Left ventricle myocardium superior (tissue), 1 donor: ENCODE measurements at regions not wholly inside any gene's neighbourhood (a gene's known extent, or its start where the extent isn't known, plus 50 kb on each side); places are given as distances from the start of the nearest gene placed in this dataset.
A peak's percentile ranks its signal among the peaks of the same experiment; 100 is the strongest.
"Not testable (repeated sequence)": the region's sequence is repeated elsewhere in the genome, so short reads cannot be mapped to it uniquely, and the experiment has no call there.

Source experiments
- ATAC-seq: fragments of 200-7000 bp; cut with Tn5 transposase; one replicate; pipeline ENCODE4 v1.9.1; 2020; ENCODE audit warnings: mild to moderate bottlenecking, moderate library complexity
- DNase-seq: peaks from one replicate; pipeline ENCODE4 v3.0.0-alpha.2; 2020
- intact Hi-C: fragments of 100-400 bp; cut with micrococcal nuclease; formaldehyde crosslinking; loops from one replicate; pipeline ENCODE4 v1.11.0; 2022
- donor health status: DM: no; HTN: yes; CAD: no; lungs with severe emphysema.

DNA sequence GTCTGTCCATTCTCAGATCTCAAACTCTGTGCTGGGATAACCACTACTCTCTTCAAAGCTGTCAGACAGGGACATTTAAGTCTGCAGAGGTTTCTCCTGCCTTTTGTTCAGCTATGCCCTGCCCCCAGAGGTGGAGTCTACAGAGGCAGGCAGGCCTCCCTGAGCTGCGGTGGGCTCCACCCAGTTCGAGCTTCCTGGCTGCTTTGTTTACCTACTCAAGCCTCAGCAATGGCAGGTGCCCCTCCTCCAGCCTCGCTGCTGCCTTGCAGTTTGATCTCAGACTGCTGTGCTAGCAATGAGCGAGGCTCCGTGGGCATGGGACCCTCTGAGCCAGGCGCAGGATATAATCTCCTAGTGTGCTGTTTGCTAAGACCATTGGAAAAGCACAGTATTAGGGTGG is 53.1 kb upstream of the HUNK start:
- ATAC-seq, DNase-seq, intact Hi-C loops: not testable (repeated sequence)

DNA sequence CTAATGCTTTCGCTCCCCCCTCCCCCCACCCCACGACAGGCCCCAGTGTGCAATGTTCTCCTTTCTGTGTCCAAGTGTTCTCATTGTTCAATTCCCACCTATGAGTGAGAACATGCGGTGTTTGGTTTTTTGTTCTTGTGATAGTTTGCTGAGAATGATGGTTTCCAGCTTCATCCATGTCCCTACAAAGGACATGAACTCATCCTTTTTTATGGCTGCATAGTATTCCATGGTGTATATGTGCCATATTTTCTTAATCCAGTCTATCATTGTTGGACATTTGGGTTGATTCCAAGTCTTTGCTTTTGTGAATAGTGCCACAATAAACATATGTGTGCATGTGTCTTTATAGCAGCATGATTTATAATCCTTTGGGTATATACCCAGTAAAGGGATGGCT is 58.5 kb upstream of the HUNK start:
- intact Hi-C loops, ATAC-seq, DNase-seq: not testable (repeated sequence)

DNA sequence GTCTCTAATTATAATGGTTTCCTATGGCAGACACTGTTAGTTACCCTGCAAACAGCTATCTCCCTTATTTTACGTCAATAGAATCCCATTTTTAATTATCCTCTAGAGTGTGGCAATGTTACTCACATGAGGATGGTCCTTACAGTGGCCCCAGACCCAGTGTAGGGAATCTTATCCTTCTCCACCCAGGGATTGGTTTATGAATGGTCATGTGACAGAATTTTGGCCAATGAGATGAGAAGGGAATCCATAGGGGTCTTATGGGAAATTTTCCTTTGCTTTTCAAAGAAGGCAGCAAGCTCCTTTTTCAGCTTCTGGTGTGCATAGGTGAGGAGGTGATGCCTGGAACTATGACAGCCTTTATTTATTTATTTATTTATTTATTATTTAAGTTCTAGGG is 59.0 kb upstream of the HUNK start:
- ATAC-seq = no peak
- intact Hi-C loops = no loop called here
- DNase-seq = no peak

DNA sequence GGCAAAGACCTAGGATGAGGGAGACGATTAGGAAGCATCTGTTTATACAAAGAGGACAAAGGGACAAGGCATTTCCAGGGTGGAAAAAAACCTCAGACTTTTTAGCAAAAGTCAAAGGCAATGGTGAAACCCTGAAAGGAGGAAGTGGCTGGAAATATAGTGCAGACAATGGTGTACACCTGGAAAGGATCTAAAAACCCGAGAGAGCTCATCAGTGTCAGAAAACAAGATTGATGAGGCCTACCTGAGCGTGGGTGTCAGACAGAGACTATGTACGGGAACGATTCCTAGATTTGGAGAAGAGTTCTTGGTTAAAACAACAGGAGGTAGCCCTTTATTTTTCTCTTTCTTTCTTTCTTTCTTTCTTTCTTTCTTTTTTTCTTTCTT is 68.8 kb upstream of the HUNK start:
- ATAC-seq = no peak
- intact Hi-C loops = no loop called here
- DNase-seq = no peak

DNA sequence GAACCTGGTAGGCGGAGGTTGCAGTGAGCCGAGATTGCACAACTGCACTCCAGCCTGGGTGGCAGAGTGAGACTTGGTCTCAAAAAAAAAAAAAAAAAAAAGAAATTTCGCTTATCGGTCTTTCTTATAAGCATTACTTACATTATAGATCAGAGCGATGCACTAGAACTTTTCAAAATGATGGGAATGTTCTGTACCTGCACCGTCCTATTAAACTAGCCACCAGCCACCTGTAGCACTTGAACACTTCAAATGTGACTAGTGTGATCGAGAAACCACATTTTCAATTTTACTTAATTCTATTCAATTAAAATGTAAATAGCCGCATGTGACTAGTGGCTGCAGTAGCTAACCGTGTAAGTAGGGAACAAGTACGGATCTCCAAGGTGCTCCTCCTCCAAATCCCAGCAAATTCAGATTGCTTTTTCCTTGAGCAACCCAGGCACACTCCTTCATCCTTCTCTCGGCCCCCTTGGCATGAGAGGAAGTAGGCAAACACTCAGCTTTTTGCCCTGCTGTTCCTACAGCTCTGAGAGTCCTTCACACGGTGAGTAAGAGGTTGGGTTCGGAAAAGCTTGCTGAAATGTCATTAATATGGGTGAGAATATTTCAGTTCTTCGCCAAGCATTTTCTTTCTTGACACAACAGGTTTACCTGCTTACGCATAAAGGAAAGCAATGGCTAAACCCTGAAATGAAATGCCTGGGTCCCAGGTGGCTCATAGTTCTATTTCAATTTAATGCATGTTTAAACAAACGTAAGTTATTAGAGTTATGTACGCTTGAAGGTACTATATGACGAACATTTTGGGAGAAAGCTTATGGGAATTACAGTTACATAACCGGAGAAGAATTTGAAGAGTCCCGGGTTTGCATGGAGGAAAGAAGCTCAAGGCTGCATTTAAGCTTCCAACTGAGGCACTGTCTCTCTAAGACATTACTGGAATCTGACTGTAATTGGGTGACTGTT is 69.5 kb upstream of the HUNK start:
- intact Hi-C loops = no loop called here
- ATAC-seq (no peak), DNase-seq (no peak)

DNA sequence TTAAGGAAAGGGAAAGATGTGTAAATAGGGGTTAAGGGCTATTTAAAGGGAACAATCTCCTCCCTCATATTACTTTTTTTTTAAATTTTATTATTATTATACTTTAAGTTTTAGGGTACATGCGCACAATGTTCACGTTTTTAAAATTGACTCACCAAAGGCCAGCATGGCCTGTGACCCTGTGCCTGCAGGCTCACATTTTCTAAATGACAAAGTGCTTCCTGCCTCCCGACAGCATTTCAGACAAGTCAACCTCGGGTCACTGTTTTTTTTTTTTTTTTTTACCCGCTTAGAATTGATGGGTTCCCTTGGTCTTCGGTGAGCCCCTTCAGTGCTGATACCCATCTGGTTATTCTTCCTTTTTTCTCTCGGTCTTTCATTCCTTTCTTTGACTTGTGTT is 70.4 kb upstream of the SCAF4 start:
- ATAC-seq = no peak
- DNase-seq = no peak
- intact Hi-C loops = no loop called here

DNA sequence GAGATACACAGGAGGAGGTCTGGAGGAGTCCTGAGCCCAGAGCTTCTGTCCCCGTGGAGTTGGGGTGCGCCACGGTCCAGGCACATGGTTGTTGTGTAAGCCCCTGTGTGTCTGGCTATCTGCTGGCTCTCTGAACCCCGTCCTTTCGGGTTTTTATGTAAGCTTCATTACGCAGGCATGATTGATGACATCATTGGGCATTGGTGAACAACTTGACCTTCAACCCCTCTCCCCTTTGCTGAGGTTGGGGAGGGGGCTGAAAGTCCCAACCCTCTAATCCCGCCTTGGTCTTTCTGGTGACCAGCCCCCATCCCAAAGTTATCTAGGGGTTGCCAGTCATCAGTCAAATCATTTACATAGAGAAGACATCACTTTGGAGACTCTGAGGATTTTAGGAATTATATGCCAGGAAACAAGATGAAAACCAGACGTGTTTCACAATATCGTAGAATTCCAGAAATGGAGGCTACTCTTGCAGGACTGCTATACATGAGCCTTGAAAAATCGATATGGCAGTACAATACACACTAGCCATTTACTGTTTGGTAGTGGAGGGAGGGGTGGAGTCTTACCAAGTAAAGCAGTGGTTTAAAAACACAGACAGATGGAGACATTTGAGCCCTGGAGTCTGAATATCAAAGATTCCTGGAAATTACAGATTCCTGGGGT is 69.8 kb upstream of the SCAF4 start:
- no peak for DNase-seq
- no peak for ATAC-seq
- intact Hi-C loops = no loop called here

DNA sequence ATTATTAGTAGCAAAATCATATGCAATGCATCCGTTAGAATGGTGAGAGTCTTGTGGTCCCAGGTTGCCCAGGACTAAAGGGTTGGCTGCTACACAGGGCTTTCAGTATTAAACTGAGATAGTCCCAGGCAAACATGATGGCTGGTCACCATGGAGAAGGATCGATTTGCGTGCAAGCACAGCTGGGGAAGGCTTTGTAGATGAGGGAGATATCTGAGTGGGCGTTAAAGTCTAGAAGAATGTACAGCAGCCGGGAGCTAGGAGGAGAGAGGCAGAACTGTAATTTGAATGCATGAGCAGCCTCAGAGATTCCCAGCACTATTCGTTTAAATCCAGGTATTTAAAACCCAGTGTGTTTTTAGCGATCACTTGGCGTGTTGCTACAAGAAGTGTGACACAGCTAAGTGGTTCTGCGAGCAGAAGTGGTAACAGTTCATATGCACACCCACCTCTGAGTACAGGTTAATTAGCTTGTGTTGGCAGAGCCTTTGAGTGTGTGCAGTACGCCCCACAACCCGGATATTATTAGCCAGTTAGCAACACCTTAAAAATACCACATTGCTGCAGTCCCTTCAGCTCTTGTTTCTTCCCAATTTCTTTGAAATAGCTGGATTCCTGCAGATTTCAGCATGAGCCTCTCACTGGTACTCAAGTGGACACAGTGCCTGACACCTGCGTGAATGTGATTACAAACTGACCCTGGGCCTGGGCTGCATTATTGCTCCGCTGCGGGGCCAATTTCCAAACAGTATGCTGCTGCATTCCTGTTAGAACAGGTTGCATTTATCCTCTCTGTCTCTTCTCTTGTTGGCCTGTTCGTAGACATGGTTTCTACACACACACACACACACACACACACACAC is 67.2 kb upstream of the SCAF4 start:
- intact Hi-C loops = no loop called here
- DNase-seq (no peak), ATAC-seq (no peak)

DNA sequence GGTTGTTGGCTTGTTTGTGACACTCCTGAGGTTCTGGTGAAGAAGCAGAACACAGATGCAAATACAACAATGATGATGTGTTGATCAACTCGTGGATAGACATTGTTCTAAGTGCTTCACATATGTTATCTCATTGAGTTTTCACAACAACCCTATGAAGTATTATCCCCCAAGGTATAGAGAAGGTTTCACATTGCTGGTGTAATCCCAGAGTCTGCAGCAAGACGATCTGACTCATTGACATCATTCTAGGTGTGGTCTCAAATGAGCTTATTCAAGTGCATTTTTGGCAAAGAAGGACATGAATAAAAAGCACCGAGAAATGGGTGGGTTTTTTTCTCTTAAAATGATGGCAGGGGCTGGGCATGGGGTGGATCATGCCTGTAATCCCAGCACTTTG is 64.1 kb upstream of the SCAF4 start:
- intact Hi-C loops = no loop called here
- no peak for DNase-seq
- ATAC-seq = no peak

DNA sequence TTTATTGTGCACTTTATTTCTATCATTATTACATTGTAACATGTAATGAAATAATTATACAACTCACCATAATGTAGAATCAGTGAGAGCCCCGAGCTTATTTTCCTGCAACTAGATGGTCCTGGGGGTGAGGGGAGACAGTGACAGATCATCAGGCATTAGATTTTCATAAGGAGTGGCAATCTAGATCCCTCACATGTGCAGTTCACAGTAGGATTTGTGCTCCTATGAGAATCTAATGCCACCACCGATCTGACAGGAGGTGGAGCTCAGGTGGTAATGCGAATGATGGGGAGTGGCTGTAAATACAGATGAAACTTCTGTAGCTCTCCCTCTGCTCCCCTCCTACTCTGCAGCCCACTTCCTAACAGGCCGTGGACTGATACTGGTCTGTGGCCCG is 58.5 kb upstream of the SCAF4 start:
- ATAC-seq, intact Hi-C loops, DNase-seq: not testable (repeated sequence)

DNA sequence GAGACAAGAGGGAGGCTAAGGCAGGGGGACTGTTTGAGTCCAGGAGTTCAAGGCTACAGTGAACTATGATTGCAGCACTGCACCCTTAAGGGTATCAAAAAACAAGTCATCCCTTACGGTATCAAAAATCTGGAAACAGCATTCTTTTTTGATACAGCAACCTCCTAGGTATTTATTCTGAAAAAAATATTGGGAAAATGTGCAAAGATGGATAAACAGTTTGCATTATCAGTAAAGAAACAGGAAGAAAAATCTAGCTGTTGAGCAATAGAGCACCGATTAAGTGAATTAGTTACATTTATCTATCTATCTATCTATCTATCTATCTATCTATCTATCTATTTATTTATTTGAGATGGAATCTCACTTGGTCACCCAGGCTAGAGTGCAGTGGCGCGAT is 56.7 kb upstream of the SCAF4 start:
- no peak for DNase-seq
- ATAC-seq = no peak
- intact Hi-C loops = loop anchor here (10.0 kb wide), 1 partner anchor 466 kb away; no protein-coding TSS in a partner anchor

DNA sequence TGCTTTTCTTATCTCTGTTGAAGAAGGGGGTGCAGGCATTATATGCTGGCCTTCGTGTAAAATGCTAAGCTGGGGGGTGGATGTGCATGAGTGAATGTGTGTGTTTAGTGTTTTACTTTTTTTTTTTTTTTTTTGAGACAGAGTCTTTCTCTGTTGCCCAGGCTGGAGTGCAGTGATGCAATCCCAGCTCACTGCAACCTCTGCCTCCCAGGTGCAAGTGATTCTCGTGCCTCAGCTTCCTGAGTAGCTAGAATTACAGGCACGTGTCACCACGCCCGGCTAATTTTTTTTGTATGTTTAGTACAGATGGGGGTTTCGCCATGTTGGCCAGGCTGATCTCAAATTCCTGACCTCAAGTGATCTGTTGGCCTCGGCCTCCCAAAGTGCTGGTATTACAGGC is 55.8 kb upstream of the SCAF4 start:
- DNase-seq, ATAC-seq: not testable (repeated sequence)
- intact Hi-C loops = loop anchor here (10.0 kb wide), 1 partner anchor 467 kb away; no protein-coding TSS in a partner anchor

DNA sequence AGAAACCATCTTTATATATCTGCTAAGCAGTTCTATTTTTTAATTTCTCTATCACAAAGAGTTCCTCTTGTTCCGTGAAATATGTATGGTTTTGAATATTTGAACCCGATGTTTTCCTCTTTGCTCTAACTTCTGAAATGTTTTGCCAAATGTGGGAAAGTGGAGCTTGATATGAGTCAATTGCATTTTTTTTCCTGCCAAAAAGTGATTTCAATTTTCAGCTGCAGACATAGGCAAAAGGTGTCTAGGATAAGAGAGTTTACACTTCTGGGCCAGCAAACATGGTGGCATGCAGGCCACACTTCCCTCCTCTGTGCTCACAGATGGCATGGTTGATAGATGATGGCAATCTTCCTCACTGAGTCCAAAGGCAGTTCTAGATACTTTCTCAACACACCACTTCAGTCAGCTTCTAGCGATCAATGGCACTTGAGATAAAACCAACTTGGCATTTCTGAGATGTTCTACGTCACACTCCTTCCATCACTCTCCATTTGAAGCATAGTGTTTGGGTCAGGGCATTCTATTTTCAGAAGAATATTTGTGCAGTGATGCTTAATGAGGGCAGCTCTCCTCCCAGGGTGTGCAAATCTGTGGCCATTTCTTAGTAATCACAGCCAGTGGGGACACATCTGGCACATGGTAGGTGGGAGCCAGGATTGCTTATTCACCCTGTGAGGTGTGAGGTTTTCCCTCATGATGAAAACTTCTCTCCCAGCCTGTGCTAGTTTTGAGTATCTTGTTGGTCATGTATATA is 54.4 kb upstream of the SCAF4 start:
- DNase-seq (no peak), ATAC-seq (no peak)
- intact Hi-C loops = loop anchor here (10.0 kb wide), 1 partner anchor 468 kb away; no protein-coding TSS in a partner anchor

DNA sequence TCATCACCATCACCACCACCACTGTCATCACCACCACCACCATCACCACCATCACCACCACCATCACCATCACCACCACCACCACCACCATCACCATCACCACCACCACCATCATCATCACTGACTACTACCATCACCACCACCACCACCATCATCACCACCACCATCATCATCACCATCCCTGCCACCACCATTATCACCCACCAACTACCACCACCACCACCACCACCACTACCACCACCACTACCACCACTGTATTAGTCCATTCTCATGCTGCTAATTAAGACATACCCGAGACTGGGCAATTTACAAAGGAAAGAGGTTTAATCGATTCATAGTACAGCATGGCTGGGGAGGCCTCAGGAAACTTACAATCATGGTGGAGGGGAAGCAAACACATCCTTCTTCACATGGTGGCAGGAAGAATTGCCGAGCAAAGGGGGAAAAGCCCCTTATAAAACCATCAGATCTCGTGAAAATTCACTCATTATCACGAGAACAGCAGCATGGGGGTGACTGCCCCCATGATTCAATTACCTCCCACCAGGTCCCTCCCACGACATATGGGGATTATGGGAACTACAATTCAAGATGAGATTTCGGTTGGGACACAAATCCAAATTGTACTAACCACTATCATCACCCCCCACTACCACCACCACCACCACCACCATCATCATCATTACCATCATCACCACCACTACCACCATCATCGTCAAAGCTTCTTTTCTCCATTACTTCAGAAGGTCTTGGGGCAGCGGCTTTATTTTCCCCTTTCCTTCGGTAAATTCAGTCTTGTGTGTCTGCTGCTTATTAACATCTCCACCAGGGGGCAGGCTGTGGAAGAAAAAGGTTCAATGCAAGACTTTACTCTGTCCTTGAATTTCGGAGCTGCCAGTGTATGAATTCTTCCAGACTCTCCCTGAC is 53.6 kb upstream of the SCAF4 start:
- DNase-seq (peak; percentile 31), ATAC-seq (peak; percentile 65)
- intact Hi-C loops = loop anchor here (10.0 kb wide), 1 partner anchor 469 kb away; no protein-coding TSS in a partner anchor

DNA sequence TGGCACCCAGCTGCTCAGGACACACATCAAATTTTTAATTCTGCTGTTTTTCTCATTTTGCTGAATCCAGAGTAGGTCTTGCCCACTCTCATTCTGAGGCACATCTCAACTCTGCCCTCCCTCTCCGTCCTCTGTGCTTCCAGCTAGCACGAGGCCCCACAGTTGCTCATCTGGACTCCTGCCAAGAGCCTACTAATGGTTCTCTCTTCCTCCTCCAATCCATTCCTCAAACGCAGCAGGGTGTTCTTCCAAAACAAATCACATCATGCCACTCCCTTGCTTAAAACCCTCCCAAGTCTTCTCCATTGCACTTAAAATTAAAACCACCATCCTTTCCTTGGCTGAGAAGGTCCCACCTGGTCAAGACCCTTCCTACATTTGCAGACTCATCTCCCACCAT is 49.8 kb upstream of the SCAF4 start:
- intact Hi-C loops = loop anchor here (10.0 kb wide), 1 partner anchor 473 kb away; no protein-coding TSS in a partner anchor
- DNase-seq (peak; percentile 34), ATAC-seq (peak; percentile 55)
